ENCODE measurements at regions not wholly inside any gene's neighbourhood (a gene's known extent, or its start where the extent isn't known, plus 50 kb on each side); places are given as distances from the start of the nearest gene placed in this dataset.

DNA sequence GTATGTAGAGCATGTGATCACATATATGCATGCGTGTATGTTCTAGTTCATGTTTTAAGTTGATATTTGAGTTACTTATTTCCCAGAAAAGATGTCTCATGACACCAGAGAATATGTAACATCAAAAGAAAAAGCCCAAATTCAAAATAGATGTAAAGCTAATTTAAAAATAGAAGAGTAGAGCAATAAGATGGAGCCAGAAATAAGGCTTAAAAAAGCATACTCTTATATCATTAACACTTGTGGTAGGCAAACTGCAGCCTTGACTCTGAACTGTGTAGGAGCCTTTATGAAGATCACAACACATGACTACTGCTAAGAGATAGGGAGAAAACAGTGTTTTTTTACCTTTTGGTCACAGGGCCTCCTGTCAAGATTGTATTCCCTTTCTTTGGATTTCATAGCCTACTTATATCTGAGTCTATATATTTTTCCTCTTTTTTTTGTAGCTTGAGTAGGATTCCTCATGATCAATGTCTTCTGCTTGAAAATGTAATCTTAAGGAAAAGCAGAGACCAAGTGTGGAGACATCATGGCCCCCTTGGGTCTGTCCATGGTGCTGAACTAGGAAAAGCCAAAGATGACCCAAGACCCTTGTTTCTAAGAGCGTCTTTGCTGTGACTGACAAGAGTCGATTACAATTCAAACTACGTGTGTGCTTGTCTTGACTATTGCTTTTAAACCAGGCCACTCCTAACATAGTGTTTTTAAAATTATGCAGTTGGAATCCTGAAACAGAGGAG, 390.4 kb downstream of the SHISA9 start:
- Histone ChIP-seq H3K4me1 (no peaks in the 10 kb centered on the region), H3K27me3 (no peaks in the 10 kb centered on the region), H3K36me3 (no peaks in the 10 kb centered on the region), H3K27ac (no peak overlapping the region), H3K9me3 (no peaks in the 10 kb centered on the region), H3K4me3 (no peak overlapping the region)
- TF ChIP-seq POLR2A (IDR thresholded peaks at IDR 0.05), result no peak
- TF ChIP-seq, protein P1, sequence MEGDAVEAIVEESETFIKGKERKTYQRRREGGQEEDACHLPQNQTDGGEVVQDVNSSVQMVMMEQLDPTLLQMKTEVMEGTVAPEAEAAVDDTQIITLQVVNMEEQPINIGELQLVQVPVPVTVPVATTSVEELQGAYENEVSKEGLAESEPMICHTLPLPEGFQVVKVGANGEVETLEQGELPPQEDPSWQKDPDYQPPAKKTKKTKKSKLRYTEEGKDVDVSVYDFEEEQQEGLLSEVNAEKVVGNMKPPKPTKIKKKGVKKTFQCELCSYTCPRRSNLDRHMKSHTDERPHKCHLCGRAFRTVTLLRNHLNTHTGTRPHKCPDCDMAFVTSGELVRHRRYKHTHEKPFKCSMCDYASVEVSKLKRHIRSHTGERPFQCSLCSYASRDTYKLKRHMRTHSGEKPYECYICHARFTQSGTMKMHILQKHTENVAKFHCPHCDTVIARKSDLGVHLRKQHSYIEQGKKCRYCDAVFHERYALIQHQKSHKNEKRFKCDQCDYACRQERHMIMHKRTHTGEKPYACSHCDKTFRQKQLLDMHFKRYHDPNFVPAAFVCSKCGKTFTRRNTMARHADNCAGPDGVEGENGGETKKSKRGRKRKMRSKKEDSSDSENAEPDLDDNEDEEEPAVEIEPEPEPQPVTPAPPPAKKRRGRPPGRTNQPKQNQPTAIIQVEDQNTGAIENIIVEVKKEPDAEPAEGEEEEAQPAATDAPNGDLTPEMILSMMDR (IDR thresholded peaks at IDR 0.05), result no peak
- DNase-seq, result no peak
- intact Hi-C loops (cut with DNase I; ENCODE audit: low total_unique reads), result no loop called here

DNA sequence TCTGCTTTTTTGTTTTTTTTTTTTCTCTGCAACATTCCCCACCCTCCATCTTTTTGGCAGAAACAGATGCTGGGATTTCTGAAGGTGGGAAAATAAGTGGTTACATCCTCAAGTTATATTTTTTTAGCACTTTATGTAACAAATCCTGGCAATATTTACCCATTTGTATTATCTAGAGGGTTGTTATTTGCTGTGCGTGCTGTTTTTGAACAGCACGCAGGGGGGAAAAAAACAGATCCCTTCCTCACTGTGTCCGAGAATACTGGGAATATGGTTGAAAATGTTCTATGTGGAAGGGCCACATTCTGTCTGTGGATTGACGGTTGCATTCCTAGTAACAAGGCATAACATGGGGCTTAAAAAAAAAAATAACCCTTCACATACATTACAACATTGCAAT, 394.8 kb downstream of the SHISA9 start:
- Histone ChIP-seq H3K4me1 (no peaks in the 10 kb centered on the region), H3K4me3 (no peak overlapping the region), H3K27ac (no peak overlapping the region), H3K9me3 (no peaks in the 10 kb centered on the region), H3K27me3 (no peaks in the 10 kb centered on the region), H3K36me3 (no peaks in the 10 kb centered on the region)
- DNase-seq, result no peak
- intact Hi-C loops (cut with DNase I; ENCODE audit: low total_unique reads), result no loop called here
- TF ChIP-seq, protein P1 (IDR thresholded peaks at IDR 0.05), result no peak
- TF ChIP-seq POLR2A (IDR thresholded peaks at IDR 0.05), result no peak

DNA sequence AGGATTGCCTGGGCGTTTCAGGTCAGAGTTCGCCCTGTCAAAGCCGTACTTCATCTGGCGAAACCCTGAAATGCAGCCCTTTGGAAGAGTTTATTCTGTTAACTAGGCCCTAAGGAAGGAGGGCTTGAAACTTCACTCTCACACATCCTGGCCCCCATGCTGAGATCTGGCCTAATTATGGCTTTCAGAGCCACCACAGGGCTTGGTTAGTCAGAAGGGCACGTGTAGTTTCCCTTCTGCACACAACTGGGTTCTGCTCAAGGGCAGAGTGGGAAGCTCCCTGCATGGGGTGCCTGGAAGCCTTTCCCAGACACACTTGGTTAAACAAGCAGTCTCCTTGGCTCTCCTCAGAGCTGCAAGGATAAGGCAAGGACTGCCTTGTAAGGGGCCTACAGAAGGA, 397.3 kb downstream of the SHISA9 start:
- Histone ChIP-seq H3K4me1 (no peaks in the 10 kb centered on the region), H3K27me3 (no peaks in the 10 kb centered on the region), H3K4me3 (no peak overlapping the region), H3K9me3 (no peaks in the 10 kb centered on the region), H3K27ac (no peak overlapping the region), H3K36me3 (no peaks in the 10 kb centered on the region)
- intact Hi-C loops (cut with DNase I; ENCODE audit: low total_unique reads), result no loop called here
- DNase-seq, result no peak
- TF ChIP-seq, protein P1 (IDR thresholded peaks at IDR 0.05), result no peak
- no peak for TF ChIP-seq POLR2A (IDR thresholded peaks at IDR 0.05)

DNA sequence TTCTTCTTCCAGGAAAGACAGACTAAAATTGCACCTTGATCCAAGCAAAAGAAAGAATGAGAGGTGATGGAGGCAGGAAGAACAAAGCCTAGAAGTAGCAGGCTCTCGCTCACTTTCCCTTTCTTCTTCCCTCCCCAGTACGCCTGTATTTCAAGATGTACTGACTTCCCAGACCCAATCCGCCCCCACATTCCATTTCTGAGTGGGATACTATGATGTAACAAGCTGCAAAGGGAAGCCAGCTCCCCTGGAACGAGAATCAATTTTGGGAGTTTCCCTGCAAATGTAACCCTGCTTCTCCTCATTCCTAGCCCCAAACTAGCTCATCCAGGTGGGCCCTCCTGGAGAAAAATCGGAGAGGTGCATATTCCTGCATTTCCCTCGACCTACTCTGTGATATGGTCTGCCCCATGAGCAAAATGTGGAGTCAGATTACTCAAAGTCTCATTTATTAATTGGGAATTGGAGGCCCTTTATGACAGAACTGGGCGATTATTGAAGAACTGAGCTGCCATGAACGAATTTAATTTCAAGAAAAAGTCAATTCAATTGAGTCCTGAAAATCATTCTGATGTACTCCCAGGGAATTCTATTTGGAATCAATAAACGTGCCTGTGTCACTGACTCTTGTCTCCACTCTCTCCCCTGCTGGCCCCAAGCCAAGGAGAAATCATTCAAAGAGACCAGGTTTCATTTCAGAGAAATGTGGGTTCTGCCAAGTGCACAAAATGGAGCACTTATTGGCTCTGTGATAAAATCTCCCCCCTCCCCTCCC, 398.9 kb downstream of the SHISA9 start:
- no peak for DNase-seq
- TF ChIP-seq POLR2A (IDR thresholded peaks at IDR 0.05), result no peak
- TF ChIP-seq, protein P1 (IDR thresholded peaks at IDR 0.05), result no peak
- Histone ChIP-seq H3K36me3 (no peaks in the 10 kb centered on the region), H3K27me3 (no peaks in the 10 kb centered on the region), H3K4me1 (no peaks in the 10 kb centered on the region), H3K27ac (no peak overlapping the region), H3K9me3 (no peaks in the 10 kb centered on the region), H3K4me3 (no peak overlapping the region)
- intact Hi-C loops (cut with DNase I; ENCODE audit: low total_unique reads), result no loop called here
